ENCODE measurements at regions not wholly inside any gene's neighbourhood (a gene's known extent, or its start where the extent isn't known, plus 50 kb on each side); places are given as distances from the start of the nearest gene placed in this dataset.
"Not testable (repeated sequence)": the region's sequence is repeated elsewhere in the genome, so short reads cannot be mapped to it uniquely, and the experiment has no call there.

DNA sequence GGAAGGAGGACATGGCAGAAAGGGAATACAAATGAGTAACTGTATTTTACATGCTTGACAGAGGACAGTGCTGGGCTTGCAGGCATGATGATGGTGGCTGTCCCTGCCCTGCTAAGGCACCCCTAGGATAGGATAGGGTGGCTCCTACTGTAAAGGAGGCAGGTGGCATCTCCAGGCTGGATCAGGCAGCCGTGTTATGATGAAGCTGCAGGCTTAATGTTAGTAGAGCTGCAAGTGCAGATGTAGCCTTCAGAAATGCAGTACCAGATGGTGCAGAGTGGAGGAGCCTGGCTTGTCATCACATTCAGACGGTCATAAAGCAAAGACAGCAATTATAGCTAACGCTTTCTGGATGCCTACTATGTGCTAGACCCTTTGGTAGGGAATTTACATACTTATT, 287.9 kb upstream of the PODXL start:
- H3K4me3 Mint-ChIP-seq, result no peak overlapping the region
- intact Hi-C loops (cut with micrococcal nuclease), result no loop called here
- no peaks in the 10 kb centered on the region for H3K4me1 Mint-ChIP-seq (ENCODE audit: low read depth)
- H3K9me3 Mint-ChIP-seq, result peaks cover 1% of the 10 kb centered on the region
- H3K27ac Mint-ChIP-seq, result no peak overlapping the region
- DNase-seq, result no peak
- H3K36me3 Mint-ChIP-seq (ENCODE audit: low read depth), result no peaks in the 10 kb centered on the region
- H3K27me3 Mint-ChIP-seq (ENCODE audit: low read depth), result peaks cover 6% of the 10 kb centered on the region
- CTCF ChIA-PET, result interaction anchor here (1.6 kb wide), 1 partner anchor 16 kb away, joined by 4 read pairs; no protein-coding TSS in a partner anchor

GRCh38 chr7:131843898-131844331, 287.5 kb upstream of the PODXL start:
- CTCF ChIA-PET, result no interaction called here
- H3K4me3 Mint-ChIP-seq, result no peak overlapping the region
- H3K36me3 Mint-ChIP-seq (ENCODE audit: low read depth), result no peaks in the 10 kb centered on the region
- no peaks in the 10 kb centered on the region for H3K4me1 Mint-ChIP-seq (ENCODE audit: low read depth)
- DNase-seq, result no peak
- H3K27me3 Mint-ChIP-seq (ENCODE audit: low read depth), result peaks cover 6% of the 10 kb centered on the region
- peaks cover 1% of the 10 kb centered on the region for H3K9me3 Mint-ChIP-seq
- intact Hi-C loops (cut with micrococcal nuclease), result no loop called here
- H3K27ac Mint-ChIP-seq, result no peak overlapping the region

GRCh38 chr7:131839967-131840690, 283.7 kb upstream of the PODXL start:
- no peaks in the 10 kb centered on the region for H3K36me3 Mint-ChIP-seq (ENCODE audit: low read depth)
- CTCF ChIA-PET, result no interaction called here
- H3K4me1 Mint-ChIP-seq (ENCODE audit: low read depth), result no peaks in the 10 kb centered on the region
- no peaks in the 10 kb centered on the region for H3K9me3 Mint-ChIP-seq
- no peak overlapping the region for H3K4me3 Mint-ChIP-seq
- peaks cover 2% of the 10 kb centered on the region for H3K27me3 Mint-ChIP-seq (ENCODE audit: low read depth)
- H3K27ac Mint-ChIP-seq, result no peak overlapping the region
- DNase-seq, result no peak
- intact Hi-C loops (cut with micrococcal nuclease), result no loop called here

- Mint-ChIP-seq H3K36me3 (ENCODE audit: low read depth) (no peaks in the 10 kb centered on the region), H3K27ac (no peak overlapping the region), H3K4me1 (ENCODE audit: low read depth) (no peaks in the 10 kb centered on the region), H3K27me3 (ENCODE audit: low read depth) (peaks cover 12% of the 10 kb centered on the region), H3K4me3 (no peak overlapping the region), H3K9me3 (no peaks in the 10 kb centered on the region)
- intact Hi-C loops (cut with micrococcal nuclease), result no loop called here
- CTCF ChIA-PET, result no interaction called here
- no peak for DNase-seq
Observed at GRCh38 chr7:131836733-131837132, 280.3 kb upstream of the PODXL start.

GRCh38 chr7:131835141-131835540, 278.7 kb upstream of the PODXL start:
- no peaks in the 10 kb centered on the region for H3K36me3 Mint-ChIP-seq (ENCODE audit: low read depth)
- no peaks in the 10 kb centered on the region for H3K4me1 Mint-ChIP-seq (ENCODE audit: low read depth)
- DNase-seq, result no peak
- intact Hi-C loops (cut with micrococcal nuclease), result no loop called here
- no peak overlapping the region for H3K4me3 Mint-ChIP-seq
- CTCF ChIA-PET, result interaction anchor here (0.9 kb wide), 1 partner anchor 24 kb away, joined by 4 read pairs; no protein-coding TSS in a partner anchor
- no peaks in the 10 kb centered on the region for H3K9me3 Mint-ChIP-seq
- peaks cover 22% of the 10 kb centered on the region for H3K27me3 Mint-ChIP-seq (ENCODE audit: low read depth)
- no peak overlapping the region for H3K27ac Mint-ChIP-seq

DNA sequence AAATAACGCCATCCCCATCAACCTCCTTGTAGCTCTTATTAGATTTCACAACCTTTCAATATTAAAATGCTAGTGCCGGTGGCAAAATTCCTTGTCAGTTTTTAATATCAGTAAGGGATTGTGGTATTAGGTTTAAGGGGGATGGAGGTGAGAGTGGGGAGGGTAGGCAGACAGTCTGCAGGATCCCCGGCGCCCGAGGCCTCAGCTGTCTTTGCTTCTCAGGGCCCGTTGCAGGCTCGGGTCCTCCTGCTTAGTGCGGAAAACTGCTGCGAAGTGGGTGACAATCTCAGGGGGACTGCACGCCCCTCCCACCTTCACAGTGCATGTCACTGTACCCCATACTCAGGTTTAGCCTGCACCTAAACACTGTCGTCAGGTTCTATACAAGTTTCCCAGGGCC, 274.3 kb upstream of the PODXL start:
- H3K27ac Mint-ChIP-seq, result no peak overlapping the region
- CTCF ChIA-PET, result no interaction called here

GRCh38 chr7:131829947-131830558, 273.6 kb upstream of the PODXL start:
- CTCF ChIA-PET, result no interaction called here
- Mint-ChIP-seq H3K27ac (no peak overlapping the region), H3K4me3 (no peak overlapping the region), H3K36me3 (ENCODE audit: low read depth) (no peaks in the 10 kb centered on the region), H3K27me3 (ENCODE audit: low read depth) (peaks cover 31% of the 10 kb centered on the region), H3K4me1 (ENCODE audit: low read depth) (no peaks in the 10 kb centered on the region), H3K9me3 (no peaks in the 10 kb centered on the region)
- no peak for DNase-seq
- intact Hi-C loops (cut with micrococcal nuclease), result no loop called here

More for the DNA sequence above, 274.3 kb upstream of the PODXL start:
- Mint-ChIP-seq H3K27me3 (ENCODE audit: low read depth) (peaks cover 32% of the 10 kb centered on the region), H3K9me3 (no peaks in the 10 kb centered on the region), H3K4me1 (ENCODE audit: low read depth) (no peaks in the 10 kb centered on the region), H3K36me3 (ENCODE audit: low read depth) (no peaks in the 10 kb centered on the region), H3K4me3 (no peak overlapping the region)
- intact Hi-C loops (cut with micrococcal nuclease), result no loop called here
- no peak for DNase-seq

- Mint-ChIP-seq H3K27ac (no peak overlapping the region), H3K9me3 (peaks cover 2% of the 10 kb centered on the region), H3K4me1 (ENCODE audit: low read depth) (no peaks in the 10 kb centered on the region), H3K27me3 (ENCODE audit: low read depth) (peaks cover 24% of the 10 kb centered on the region), H3K4me3 (no peak overlapping the region), H3K36me3 (ENCODE audit: low read depth) (no peaks in the 10 kb centered on the region)
- CTCF ChIA-PET, result no interaction called here
- DNase-seq, result no peak
- intact Hi-C loops (cut with micrococcal nuclease), result no loop called here
Observed at GRCh38 chr7:131827421-131827820, 271.0 kb upstream of the PODXL start.

DNA sequence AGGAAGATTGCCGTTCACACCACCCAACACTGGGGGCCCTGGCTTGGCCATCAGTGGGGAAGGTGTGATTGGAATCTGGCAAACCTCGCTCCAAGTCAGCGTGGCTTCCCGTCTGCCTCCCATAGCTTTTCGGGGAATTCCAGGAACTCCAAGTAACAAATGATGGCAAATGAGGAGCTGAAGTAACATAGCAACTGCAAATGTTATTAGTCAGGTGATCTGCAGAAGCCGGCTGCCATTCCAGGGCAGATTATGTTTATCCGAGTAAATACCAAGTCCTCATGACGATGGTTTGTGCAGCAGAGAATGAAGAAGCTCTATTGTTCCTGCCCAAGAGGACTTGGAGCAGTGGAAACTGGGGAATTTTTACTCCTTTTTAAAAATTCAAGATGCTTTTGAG, 270.5 kb upstream of the PODXL start:
- Mint-ChIP-seq H3K4me3 (no peak overlapping the region), H3K27ac (no peak overlapping the region), H3K27me3 (ENCODE audit: low read depth) (peaks cover 22% of the 10 kb centered on the region), H3K9me3 (peaks cover 2% of the 10 kb centered on the region), H3K36me3 (ENCODE audit: low read depth) (no peaks in the 10 kb centered on the region), H3K4me1 (ENCODE audit: low read depth) (no peaks in the 10 kb centered on the region)
- intact Hi-C loops (cut with micrococcal nuclease), result no loop called here
- CTCF ChIA-PET, result no interaction called here
- DNase-seq, result no peak

GRCh38 chr7:131823961-131824440, 267.6 kb upstream of the PODXL start:
- intact Hi-C loops (cut with micrococcal nuclease); H3K36me3 Mint-ChIP-seq (ENCODE audit: low read depth); H3K27me3 Mint-ChIP-seq (ENCODE audit: low read depth); H3K4me1 Mint-ChIP-seq (ENCODE audit: low read depth); H3K9me3 Mint-ChIP-seq; DNase-seq; CTCF ChIA-PET; H3K27ac Mint-ChIP-seq; H3K4me3 Mint-ChIP-seq: not testable (repeated sequence)

- H3K4me3 Mint-ChIP-seq, result no peak overlapping the region
- H3K4me1 Mint-ChIP-seq (ENCODE audit: low read depth), result no peaks in the 10 kb centered on the region
- DNase-seq, result no peak
- H3K9me3 Mint-ChIP-seq, result peaks cover 2% of the 10 kb centered on the region
- no peaks in the 10 kb centered on the region for H3K36me3 Mint-ChIP-seq (ENCODE audit: low read depth)
- H3K27ac Mint-ChIP-seq, result no peak overlapping the region
- peaks cover 2% of the 10 kb centered on the region for H3K27me3 Mint-ChIP-seq (ENCODE audit: low read depth)
- intact Hi-C loops (cut with micrococcal nuclease), result no loop called here
- CTCF ChIA-PET, result no interaction called here
Observed at GRCh38 chr7:131819891-131820290, 263.5 kb upstream of the PODXL start.

GRCh38 chr7:131816391-131817007, 260.1 kb upstream of the PODXL start:
- H3K27ac Mint-ChIP-seq, result no peak overlapping the region
- no peaks in the 10 kb centered on the region for H3K4me1 Mint-ChIP-seq (ENCODE audit: low read depth)
- CTCF ChIA-PET, result no interaction called here
- no peaks in the 10 kb centered on the region for H3K36me3 Mint-ChIP-seq (ENCODE audit: low read depth)
- DNase-seq, result no peak
- no peak overlapping the region for H3K4me3 Mint-ChIP-seq
- peaks cover 2% of the 10 kb centered on the region for H3K27me3 Mint-ChIP-seq (ENCODE audit: low read depth)
- no peaks in the 10 kb centered on the region for H3K9me3 Mint-ChIP-seq
- intact Hi-C loops (cut with micrococcal nuclease), result no loop called here

DNA sequence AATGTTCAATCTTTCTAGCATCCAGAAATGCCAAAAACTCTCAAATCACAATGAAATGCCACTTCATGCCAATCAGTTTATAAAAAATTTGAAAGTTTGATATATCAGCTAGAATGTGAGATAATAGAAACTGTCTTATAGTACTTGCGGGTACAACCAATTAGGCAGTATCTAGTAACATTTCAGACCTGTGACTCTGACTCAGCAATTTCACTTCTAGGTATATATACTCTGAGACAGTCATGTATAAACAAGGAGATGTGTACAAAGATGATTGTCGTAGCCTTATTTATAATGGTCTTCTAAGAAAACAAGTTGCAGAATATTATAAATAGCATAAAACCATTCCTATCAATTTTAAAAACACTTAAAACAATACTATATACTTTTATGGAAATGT, 252.3 kb upstream of the PODXL start:
- Mint-ChIP-seq H3K4me1 (ENCODE audit: low read depth) (no peaks in the 10 kb centered on the region), H3K4me3 (no peak overlapping the region), H3K27ac (no peak overlapping the region), H3K9me3 (no peaks in the 10 kb centered on the region), H3K27me3 (ENCODE audit: low read depth) (peaks cover 12% of the 10 kb centered on the region), H3K36me3 (ENCODE audit: low read depth) (no peaks in the 10 kb centered on the region)
- CTCF ChIA-PET, result no interaction called here
- intact Hi-C loops (cut with micrococcal nuclease), result no loop called here
- no peak for DNase-seq

Measured in activated naive CD4-positive, alpha-beta T cell treated with anti-CD3 and anti-CD28 coated beads for 36 hours (primary cell).